B cell (primary cell): ENCODE measurements at regions not wholly inside any gene's neighbourhood (a gene's known extent, or its start where the extent isn't known, plus 50 kb on each side); places are given as distances from the start of the nearest gene placed in this dataset.

ENCODE experiments used
- ATAC-seq: fragments of 200-7000 bp; cut with Tn5 transposase; one replicate; pipeline ENCODE4 v1.10.0; 2021; ENCODE audit warnings: low read depth, mild to moderate bottlenecking, moderate number of reproducible peaks, moderate library complexity
- CTCF ChIA-PET: fragments of 350-600 bp; sonication (Branson Sonifier 250); formaldehyde crosslinking; loops from one replicate; lab custom pipeline; 2021; ENCODE audit warnings: antibody characterized with exemption, inconsistent platforms; lab: Charles Lee
- POLR2A ChIA-PET: fragments of 350-600 bp; sonication (Branson Sonifier 250); formaldehyde crosslinking; loops from one replicate; lab custom pipeline; 2021; ENCODE audit warnings: antibody characterized with exemption; lab: Charles Lee
- DNase-seq: peaks from one replicate; pipeline ENCODE4 v3.0.0; 2013
- H2AFZ ChIP-seq: 2 replicates; pipeline ENCODE4 v1.6.1; 2012; ENCODE audit warnings: mild to moderate bottlenecking, low read depth, low read length; ENCODE audit not compliant: insufficient read depth, poor library complexity, severe bottlenecking
- H3K27ac ChIP-seq, 2 donors: 1 replicate in 1 of 2; 2 replicates in 1 of 2; pipeline ENCODE4 v1.5.1; 2012 to 2013; ENCODE audit warnings: low read length in 2 of 2, mild to moderate bottlenecking in 2 of 2, moderate library complexity in 1 of 2
- H3K27me3 ChIP-seq, 4 experiments: fragments of 200-600 bp in 1 of 4; sonication (generic) in 1 of 4; replicated peaks in 1 of 4; 1 replicate in 2 of 4; 2 replicates in 2 of 4; pipeline versions ENCODE4 v1.6.1 to v1.7.0; 2013 to 2016; ENCODE audit warnings: low read length in 3 of 4, mild to moderate bottlenecking in 2 of 4, mixed read lengths in 1 of 4, moderate library complexity in 1 of 4; ENCODE audit not compliant: insufficient read depth in 4 of 4, control insufficient read depth in 3 of 4; ENCODE audit errors: control extremely low read depth in 1 of 4
- H3K36me3 ChIP-seq, 2 experiments: replicated peaks in 1 of 2; 1 replicate in 1 of 2; 2 replicates in 1 of 2; pipeline versions ENCODE4 v1.6.1 to v1.7.1; 2013; ENCODE audit warnings: low read length in 1 of 2; ENCODE audit not compliant: insufficient read depth in 2 of 2, control insufficient read depth in 1 of 2; ENCODE audit errors: control extremely low read depth in 1 of 2, extremely low read depth in 1 of 2
- H3K4me1 ChIP-seq, 2 donors: fragments of 200-600 bp in 1 of 2; sonication (generic) in 1 of 2; 1 replicate in 1 of 2; 2 replicates in 1 of 2; pipeline versions ENCODE4 v1.5.1 to v1.6.1; 2013 to 2017; ENCODE audit warnings: low read length in 2 of 2; ENCODE audit not compliant: control insufficient read depth in 2 of 2, insufficient read depth in 2 of 2
- H3K4me2 ChIP-seq: replicated peaks from 2 replicates; pipeline ENCODE3; 2012; ENCODE audit warnings: mild to moderate bottlenecking, low read depth, low read length; ENCODE audit not compliant: poor library complexity, severe bottlenecking
- H3K4me3 ChIP-seq, 5 experiments: fragments of 200-600 bp in 1 of 5; sonication (generic) in 1 of 5; 1 replicate in 3 of 5; 2 replicates in 2 of 5; pipeline versions ENCODE4 v1.5.1 to v1.7.0; 2011 to 2016; ENCODE audit warnings: low read length in 4 of 5, mild to moderate bottlenecking in 4 of 5, low read depth in 2 of 5, control low read depth in 1 of 5, moderate library complexity in 1 of 5; ENCODE audit not compliant: insufficient read depth in 1 of 5; ENCODE audit errors: control extremely low read depth in 1 of 5, extremely low read depth in 1 of 5
- H3K79me2 ChIP-seq: fragments of 200-600 bp; sonication (generic); one replicate; pipeline ENCODE4 v1.6.0; 2016; ENCODE audit warnings: low read length; ENCODE audit not compliant: control insufficient read depth, insufficient read depth
- H3K9ac ChIP-seq: fragments of 200-600 bp; sonication (generic); 2 replicates; pipeline ENCODE4 v1.6.1; 2017; ENCODE audit warnings: mild to moderate bottlenecking, low read length, moderate library complexity
- H3K9me3 ChIP-seq, 3 donors: one replicate each; pipeline versions ENCODE4 v1.6.1 to v1.7.1; 2013; ENCODE audit warnings: low read length in 2 of 3; ENCODE audit not compliant: control insufficient read depth in 2 of 3, insufficient read depth in 1 of 3; ENCODE audit errors: control extremely low read depth in 1 of 3
- H4K20me1 ChIP-seq: 2 replicates; pipeline ENCODE4 v1.6.0; 2012; ENCODE audit warnings: mild to moderate bottlenecking, low read length; ENCODE audit not compliant: insufficient read depth, control insufficient read depth, poor library complexity, severe bottlenecking
- H3K27ac Mint-ChIP-seq: one replicate; pipeline ENCODE4 v1.8.0; 2021; ENCODE audit warnings: mixed read lengths
- H3K27me3 Mint-ChIP-seq: one replicate; pipeline ENCODE4 v1.8.0; 2021; ENCODE audit warnings: mixed read lengths
- H3K4me1 Mint-ChIP-seq: one replicate; pipeline ENCODE4 v1.8.0; 2021; ENCODE audit warnings: mixed read lengths
- H3K4me3 Mint-ChIP-seq: one replicate; pipeline ENCODE4 v1.8.0; 2021; ENCODE audit warnings: mixed read lengths
- H3K9me3 Mint-ChIP-seq: one replicate; pipeline ENCODE4 v1.8.0; 2022; ENCODE audit warnings: mixed read lengths; ENCODE audit not compliant: insufficient read depth
- EZH2 ChIP-seq: IDR thresholded peaks from 2 replicates; pipeline ENCODE4 v1.6.1; 2012; ENCODE audit warnings: borderline replicate concordance, low read depth, mild to moderate bottlenecking, moderate library complexity, low read length; ENCODE audit not compliant: insufficient read depth, poor library complexity, severe bottlenecking
- WGBS: methylation state at CpG from one replicate; pipeline ENCODE4 v1.1.5; 2013; ENCODE audit warnings: missing lambda C conversion rate; ENCODE audit not compliant: insufficient coverage; 5-methylcytosine and 5-hydroxymethylcytosine counted together
- intact Hi-C: fragments of 100-400 bp; cut with micrococcal nuclease; formaldehyde crosslinking; loops from one replicate; pipeline ENCODE4 v1.10.0; 2022
- TF ChIP-seq, protein P1 (sequence below): fragments of 200-600 bp; IDR thresholded peaks from one replicate; pipeline ENCODE4 v1.8.0; 2022; ENCODE audit warnings: antibody characterized with exemption, mild to moderate bottlenecking

DNA sequence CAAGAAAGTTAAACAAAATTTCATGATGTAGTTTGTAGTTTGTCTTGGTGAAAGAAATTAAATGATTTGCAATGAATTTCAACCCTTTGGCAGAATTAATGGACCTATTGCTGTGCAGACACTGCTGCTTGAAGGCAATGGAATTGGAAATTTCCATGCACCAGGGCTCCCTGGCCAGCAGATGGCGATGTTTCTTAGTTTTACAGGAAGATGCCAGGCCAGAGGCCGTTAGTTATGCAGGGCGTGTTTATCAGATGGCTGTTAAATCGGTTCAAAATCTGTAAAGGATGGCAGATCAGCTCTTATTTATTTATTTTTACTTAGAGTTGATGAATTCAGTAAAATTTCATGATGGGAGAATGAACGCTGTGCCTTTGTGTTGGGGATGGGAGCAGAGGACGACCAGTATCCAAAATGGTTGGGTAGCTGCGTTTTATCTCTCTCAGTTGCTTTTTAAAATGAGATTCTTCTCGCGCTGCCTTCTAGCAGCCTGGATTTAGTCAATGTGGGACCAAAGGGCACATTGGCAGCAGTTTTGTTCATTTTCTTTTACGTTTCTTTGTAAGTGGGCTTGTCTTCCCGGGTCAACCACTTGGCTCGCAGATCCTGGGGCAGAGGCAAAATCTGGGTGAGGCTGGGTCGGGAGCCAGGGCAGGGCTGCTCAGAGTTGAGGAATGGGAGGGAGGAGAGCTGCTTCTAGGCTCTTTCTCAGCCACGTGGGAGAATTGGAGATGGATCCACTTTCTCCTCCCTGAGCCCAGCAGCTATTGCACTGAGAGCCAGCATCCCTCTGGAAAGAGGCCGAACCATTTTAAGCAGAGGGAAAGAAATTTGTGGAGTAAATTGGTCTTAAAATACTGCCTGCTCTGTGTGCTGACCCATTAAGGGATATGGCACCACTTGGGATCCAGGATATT lies 344.0 kb downstream of the PIK3C3 start:
- no peak for ATAC-seq
- H3K4me3 ChIP-seq, result no peak overlapping the region

More for the DNA sequence above, 344.0 kb downstream of the PIK3C3 start:
- Mint-ChIP-seq H3K27me3 (no peaks in the 10 kb centered on the region), H3K27ac (no peak overlapping the region), H3K4me1 (no peaks in the 10 kb centered on the region), H3K4me3 (no peak overlapping the region), H3K9me3 (no peaks in the 10 kb centered on the region)
- Histone ChIP-seq H3K27me3 (peaks cover 0 to 4% (median 0%) of the 10 kb centered on the region in 4 experiments), H3K4me2 (no peak overlapping the region), H3K9ac (no peak overlapping the region), H3K27ac (no peak overlapping the region), H4K20me1 (no peaks in the 10 kb centered on the region), H3K79me2 (no peaks in the 10 kb centered on the region), H3K9me3 (no peaks in the 10 kb centered on the region), H3K36me3 (no peaks in the 10 kb centered on the region), H2AFZ (no peak overlapping the region), H3K4me1 (no peaks in the 10 kb centered on the region)
- peak; percentile 48 for DNase-seq
- CTCF ChIA-PET, result interaction anchor here (0.6 to 3.4 kb wide), 9 partner anchors 8 to 1830 kb away, joined by 3 to 18 read pairs (median 4); no protein-coding TSS in a partner anchor
- TF ChIP-seq, protein P1, sequence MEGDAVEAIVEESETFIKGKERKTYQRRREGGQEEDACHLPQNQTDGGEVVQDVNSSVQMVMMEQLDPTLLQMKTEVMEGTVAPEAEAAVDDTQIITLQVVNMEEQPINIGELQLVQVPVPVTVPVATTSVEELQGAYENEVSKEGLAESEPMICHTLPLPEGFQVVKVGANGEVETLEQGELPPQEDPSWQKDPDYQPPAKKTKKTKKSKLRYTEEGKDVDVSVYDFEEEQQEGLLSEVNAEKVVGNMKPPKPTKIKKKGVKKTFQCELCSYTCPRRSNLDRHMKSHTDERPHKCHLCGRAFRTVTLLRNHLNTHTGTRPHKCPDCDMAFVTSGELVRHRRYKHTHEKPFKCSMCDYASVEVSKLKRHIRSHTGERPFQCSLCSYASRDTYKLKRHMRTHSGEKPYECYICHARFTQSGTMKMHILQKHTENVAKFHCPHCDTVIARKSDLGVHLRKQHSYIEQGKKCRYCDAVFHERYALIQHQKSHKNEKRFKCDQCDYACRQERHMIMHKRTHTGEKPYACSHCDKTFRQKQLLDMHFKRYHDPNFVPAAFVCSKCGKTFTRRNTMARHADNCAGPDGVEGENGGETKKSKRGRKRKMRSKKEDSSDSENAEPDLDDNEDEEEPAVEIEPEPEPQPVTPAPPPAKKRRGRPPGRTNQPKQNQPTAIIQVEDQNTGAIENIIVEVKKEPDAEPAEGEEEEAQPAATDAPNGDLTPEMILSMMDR, result peak; percentile 97
- TF ChIP-seq EZH2, result no peak
- intact Hi-C loops, result loop anchor here (5.0 kb wide), 1 partner anchor 973 kb away; no protein-coding TSS in a partner anchor
- POLR2A ChIA-PET, result no interaction called here
- WGBS, result 83% methylated on average over 10 of the region's 15 CpGs
